ENCODE measurements at regions not wholly inside any gene's neighbourhood (a gene's known extent, or its start where the extent isn't known, plus 50 kb on each side); places are given as distances from the start of the nearest gene placed in this dataset.

DNA sequence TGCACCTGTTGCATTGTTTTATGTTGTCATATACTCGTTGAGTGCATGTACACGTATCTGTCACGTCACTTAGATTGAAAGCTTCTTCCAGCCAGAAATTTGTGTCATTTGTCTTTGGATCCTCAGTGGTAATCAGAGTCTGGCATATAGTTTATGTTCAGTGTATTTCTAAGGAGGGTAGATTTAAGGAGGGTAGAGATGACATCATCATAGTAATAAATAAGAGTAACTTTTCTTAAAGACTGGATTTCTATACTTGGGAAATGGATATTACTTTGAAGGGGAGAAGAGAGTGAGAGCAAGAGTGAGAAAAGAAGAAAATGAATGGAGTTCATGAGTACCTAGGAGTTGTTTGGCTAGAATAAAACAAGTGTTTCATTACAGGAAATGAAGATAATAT is 255.0 kb upstream of the SASH1 start:
- peaks cover 0 to 15% (median 0%) of the 10 kb centered on the region in 3 donors for H3K9me3 ChIP-seq
- DNase-seq: no peak
- ATAC-seq: no peak
- no peaks in the 10 kb centered on the region for H3K27me3 ChIP-seq
- no peaks in the 10 kb centered on the region for H3K36me3 ChIP-seq (replicated peaks in 1 of 2; ENCODE audit: insufficient read depth in 1 of 2, low read depth in 2 of 2)
- H3K4me3 ChIP-seq: no peak overlapping the region
- TF ChIP-seq, protein P1, sequence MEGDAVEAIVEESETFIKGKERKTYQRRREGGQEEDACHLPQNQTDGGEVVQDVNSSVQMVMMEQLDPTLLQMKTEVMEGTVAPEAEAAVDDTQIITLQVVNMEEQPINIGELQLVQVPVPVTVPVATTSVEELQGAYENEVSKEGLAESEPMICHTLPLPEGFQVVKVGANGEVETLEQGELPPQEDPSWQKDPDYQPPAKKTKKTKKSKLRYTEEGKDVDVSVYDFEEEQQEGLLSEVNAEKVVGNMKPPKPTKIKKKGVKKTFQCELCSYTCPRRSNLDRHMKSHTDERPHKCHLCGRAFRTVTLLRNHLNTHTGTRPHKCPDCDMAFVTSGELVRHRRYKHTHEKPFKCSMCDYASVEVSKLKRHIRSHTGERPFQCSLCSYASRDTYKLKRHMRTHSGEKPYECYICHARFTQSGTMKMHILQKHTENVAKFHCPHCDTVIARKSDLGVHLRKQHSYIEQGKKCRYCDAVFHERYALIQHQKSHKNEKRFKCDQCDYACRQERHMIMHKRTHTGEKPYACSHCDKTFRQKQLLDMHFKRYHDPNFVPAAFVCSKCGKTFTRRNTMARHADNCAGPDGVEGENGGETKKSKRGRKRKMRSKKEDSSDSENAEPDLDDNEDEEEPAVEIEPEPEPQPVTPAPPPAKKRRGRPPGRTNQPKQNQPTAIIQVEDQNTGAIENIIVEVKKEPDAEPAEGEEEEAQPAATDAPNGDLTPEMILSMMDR (IDR thresholded peaks at IDR 0.05): no peak
- TF ChIP-seq POLR2A (IDR thresholded peaks at IDR 0.05): no peak
- no peak overlapping the region for H3K27ac ChIP-seq
- H3K4me1 ChIP-seq: no peaks in the 10 kb centered on the region
- 59 to 68% methylated on average over 3 of the region's 3 CpGs for WGBS, 2 donors
- intact Hi-C loops (cut with DNase I): no loop called here

DNA sequence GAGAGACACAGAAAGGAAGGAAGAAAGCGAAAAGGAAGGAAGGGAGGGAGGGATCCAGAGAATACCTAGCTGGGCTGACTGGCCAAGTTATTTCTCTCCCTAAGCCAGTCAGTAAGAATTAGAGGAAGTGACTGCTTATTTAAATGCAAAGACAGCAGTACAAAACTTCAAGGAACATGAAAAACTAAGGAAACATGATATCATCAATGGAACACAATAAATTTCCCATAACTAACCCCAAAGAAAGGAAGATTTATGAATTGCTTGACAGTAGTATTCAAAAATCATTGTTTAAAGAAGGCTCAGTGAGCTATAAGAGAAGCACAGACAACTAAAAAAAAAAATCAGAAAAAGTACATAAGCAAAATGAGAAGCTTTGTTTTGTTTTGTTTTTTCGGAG is 252.3 kb upstream of the SASH1 start:
- H3K4me1 ChIP-seq: no peaks in the 10 kb centered on the region
- ATAC-seq: no peak
- H3K27ac ChIP-seq: no peak overlapping the region
- H3K9me3 ChIP-seq: peaks cover 0 to 15% (median 0%) of the 10 kb centered on the region in 3 donors
- no peaks in the 10 kb centered on the region for H3K27me3 ChIP-seq
- TF ChIP-seq, protein P1 (IDR thresholded peaks at IDR 0.05): no peak
- TF ChIP-seq POLR2A (IDR thresholded peaks at IDR 0.05): no peak
- no peak for DNase-seq
- H3K36me3 ChIP-seq (replicated peaks in 1 of 2; ENCODE audit: insufficient read depth in 1 of 2, low read depth in 2 of 2): no peaks in the 10 kb centered on the region
- intact Hi-C loops (cut with DNase I): no loop called here
- 72 to 74% methylated on average over 2 of the region's 2 CpGs for WGBS, 2 donors
- H3K4me3 ChIP-seq: no peak overlapping the region

DNA sequence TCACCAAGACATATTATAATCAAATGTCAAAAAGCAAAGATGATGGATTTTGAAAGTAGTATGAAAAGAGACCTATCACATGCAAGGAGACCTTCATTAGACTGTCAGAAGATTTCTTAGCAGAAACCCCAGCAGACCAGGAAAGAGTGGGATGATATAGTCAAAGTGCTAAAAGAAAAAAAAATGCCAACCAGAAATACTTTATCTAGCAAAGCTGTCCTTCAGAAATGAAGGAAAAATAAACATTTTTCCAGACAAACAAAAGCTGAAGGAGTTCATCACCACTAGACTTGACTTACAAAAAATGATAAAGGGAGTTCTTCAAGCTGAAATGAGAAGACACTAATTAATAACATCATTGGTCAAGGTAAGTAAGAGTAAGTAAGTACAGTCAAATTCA is 251.2 kb upstream of the SASH1 start:
- Histone ChIP-seq H3K36me3 (replicated peaks in 1 of 2; ENCODE audit: insufficient read depth in 1 of 2, low read depth in 2 of 2) (no peaks in the 10 kb centered on the region), H3K4me1 (no peaks in the 10 kb centered on the region), H3K27me3 (no peaks in the 10 kb centered on the region), H3K4me3 (no peak overlapping the region), H3K27ac (no peak overlapping the region), H3K9me3 (peaks cover 0 to 15% (median 0%) of the 10 kb centered on the region in 3 donors)
- TF ChIP-seq, protein P1 (IDR thresholded peaks at IDR 0.05): no peak
- TF ChIP-seq POLR2A (IDR thresholded peaks at IDR 0.05): no peak
- ATAC-seq: no peak
- no peak for DNase-seq
- intact Hi-C loops (cut with DNase I): no loop called here

DNA sequence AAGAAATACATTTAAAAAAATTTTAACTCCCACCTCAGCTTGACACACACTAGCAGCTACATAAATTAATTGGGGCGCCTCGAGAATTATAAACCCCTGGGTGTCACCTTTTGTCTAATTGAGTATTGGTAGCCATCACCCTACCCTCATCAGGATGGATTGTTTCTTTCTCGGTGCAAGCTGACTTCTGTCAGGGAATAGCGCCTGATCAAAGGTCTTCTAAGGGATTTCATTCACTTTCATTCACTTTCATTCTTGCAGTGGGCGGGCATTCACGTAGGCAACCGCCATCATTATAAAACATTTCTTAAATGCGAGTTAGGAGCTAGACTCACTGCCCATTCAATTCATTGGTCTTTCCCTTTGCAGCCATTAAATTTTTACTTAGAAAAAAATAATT is 239.2 kb upstream of the SASH1 start:
- intact Hi-C loops (cut with DNase I): no loop called here
- TF ChIP-seq, protein P1 (IDR thresholded peaks at IDR 0.05): no peak
- TF ChIP-seq POLR2A (IDR thresholded peaks at IDR 0.05): no peak
- DNase-seq: no peak
- H3K4me1 ChIP-seq: no peaks in the 10 kb centered on the region
- no peak overlapping the region for H3K4me3 ChIP-seq
- ATAC-seq: no peak
- no peak overlapping the region for H3K27ac ChIP-seq
- no peaks in the 10 kb centered on the region for H3K9me3 ChIP-seq
- H3K36me3 ChIP-seq (replicated peaks in 1 of 2; ENCODE audit: insufficient read depth in 1 of 2, low read depth in 2 of 2): no peaks in the 10 kb centered on the region
- no peaks in the 10 kb centered on the region for H3K27me3 ChIP-seq
- whole genome bisulfite sequencing, 2 donors: 83 to 87% methylated on average over 8 of the region's 8 CpGs

DNA sequence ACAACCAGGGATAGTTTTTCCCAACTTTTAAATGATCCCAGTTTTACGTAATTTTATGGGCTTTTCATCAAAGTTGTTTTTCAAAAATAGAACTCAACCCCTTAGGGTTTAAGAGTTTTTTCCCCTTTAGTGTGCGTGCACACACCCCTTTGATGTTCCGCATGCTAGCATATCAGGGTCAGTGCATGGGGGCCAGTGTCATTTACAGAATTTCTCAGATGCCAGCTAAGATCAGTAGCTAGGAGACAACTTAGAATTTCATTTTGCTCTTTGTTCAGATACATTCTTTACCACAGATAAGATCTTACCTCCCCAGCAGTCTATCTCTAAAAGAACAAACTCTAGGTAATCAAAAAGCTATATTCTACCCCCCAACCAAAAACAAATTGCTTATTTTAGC is 238.5 kb upstream of the SASH1 start:
- DNase-seq (no peak), ATAC-seq (no peak)
- H3K27me3 ChIP-seq: no peaks in the 10 kb centered on the region
- H3K4me3 ChIP-seq: no peak overlapping the region
- H3K36me3 ChIP-seq (replicated peaks in 1 of 2; ENCODE audit: insufficient read depth in 1 of 2, low read depth in 2 of 2): no peaks in the 10 kb centered on the region
- intact Hi-C loops (cut with DNase I): no loop called here
- 89 to 92% methylated on average over 3 of the region's 3 CpGs for WGBS, 2 donors
- no peaks in the 10 kb centered on the region for H3K9me3 ChIP-seq
- H3K27ac ChIP-seq: no peak overlapping the region
- H3K4me1 ChIP-seq: no peaks in the 10 kb centered on the region
- TF ChIP-seq, protein P1 (IDR thresholded peaks at IDR 0.05): no peak
- TF ChIP-seq POLR2A (IDR thresholded peaks at IDR 0.05): no peak

Measured in body of pancreas (tissue), 4 donors.